ENCODE measurements at regions not wholly inside any gene's neighbourhood (a gene's known extent, or its start where the extent isn't known, plus 50 kb on each side); places are given as distances from the start of the nearest gene placed in this dataset.
"Not testable (repeated sequence)": the region's sequence is repeated elsewhere in the genome, so short reads cannot be mapped to it uniquely, and the experiment has no call there.

DNA sequence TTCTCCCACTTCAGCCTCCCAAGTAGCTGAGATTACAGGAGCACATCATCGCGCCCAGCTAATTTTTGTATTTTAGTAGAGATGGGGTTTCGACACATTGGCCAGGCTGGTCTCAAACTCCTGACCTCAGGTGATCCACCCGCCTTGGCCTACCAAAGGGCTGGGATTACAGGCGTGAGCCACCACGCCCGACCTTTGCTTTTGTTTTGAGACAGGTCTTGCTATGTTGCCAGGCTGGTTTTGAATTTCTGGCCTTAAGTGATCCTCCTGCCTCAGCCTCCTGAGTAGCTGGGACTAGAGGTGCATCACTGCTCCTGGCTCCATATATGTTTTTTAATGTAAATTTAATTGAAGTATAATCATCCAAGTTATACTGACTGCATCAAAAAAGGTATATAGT lies 80.2 kb upstream of the NEK6 start:
- not testable (repeated sequence) for H3K9me3 Mint-ChIP-seq; ATAC-seq (ENCODE audit: low read depth); H3K36me3 Mint-ChIP-seq; H3K27me3 Mint-ChIP-seq; H3K4me3 Mint-ChIP-seq; H3K27ac Mint-ChIP-seq; DNase-seq (ENCODE audit: low spot score in 2 of 2)
- peaks cover 17% of the 10 kb centered on the region for H3K4me1 Mint-ChIP-seq

DNA sequence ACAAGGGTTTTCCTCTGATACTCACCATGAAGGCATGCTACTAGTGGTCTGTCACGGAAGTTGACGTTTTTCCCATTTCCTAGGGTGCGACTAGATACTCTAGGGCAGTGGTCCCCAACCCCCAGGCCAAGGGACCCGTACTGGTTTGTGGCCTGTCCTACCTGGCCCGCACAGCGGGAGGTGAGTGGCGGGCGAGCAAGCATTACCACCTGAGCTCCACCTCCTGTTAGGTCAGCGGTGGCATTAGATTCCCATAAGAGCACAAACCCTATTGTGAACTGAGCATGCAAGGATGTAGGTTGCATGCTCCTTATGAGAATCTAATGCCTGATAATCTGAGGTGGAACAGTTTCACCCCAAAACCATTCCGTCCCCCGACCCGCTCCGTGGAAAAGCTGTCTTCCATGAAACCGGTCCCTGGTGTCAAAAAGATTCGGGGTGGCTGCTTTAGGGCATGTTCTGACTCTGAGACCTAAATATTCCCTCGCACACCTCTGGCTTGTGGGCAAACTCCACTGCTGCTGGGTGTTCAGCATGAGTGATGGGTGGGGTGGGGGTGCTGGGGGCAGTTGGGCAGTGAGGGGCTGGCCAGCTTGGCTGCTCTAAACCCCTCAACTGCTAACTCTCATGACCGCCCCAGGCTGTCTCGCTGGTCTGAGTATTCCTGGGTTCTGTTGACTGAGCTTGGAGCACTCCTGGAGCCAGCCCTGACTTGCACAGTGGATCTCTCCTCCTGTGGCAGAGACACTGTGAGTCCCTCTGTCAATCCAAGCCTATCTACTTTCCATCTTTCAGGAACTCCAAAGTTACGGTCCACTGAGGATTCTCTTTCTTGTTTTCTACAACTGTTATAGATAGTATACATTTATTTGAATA lies 78.3 kb upstream of the NEK6 start:
- no peak for ATAC-seq (ENCODE audit: low read depth)
- Mint-ChIP-seq H3K27ac (no peak overlapping the region), H3K27me3 (peaks cover 5% of the 10 kb centered on the region), H3K4me3 (no peak overlapping the region), H3K4me1 (peaks cover 13% of the 10 kb centered on the region), H3K36me3 (no peaks in the 10 kb centered on the region), H3K9me3 (no peaks in the 10 kb centered on the region)
- DNase-seq (ENCODE audit: low spot score in 2 of 2): no peak

DNA sequence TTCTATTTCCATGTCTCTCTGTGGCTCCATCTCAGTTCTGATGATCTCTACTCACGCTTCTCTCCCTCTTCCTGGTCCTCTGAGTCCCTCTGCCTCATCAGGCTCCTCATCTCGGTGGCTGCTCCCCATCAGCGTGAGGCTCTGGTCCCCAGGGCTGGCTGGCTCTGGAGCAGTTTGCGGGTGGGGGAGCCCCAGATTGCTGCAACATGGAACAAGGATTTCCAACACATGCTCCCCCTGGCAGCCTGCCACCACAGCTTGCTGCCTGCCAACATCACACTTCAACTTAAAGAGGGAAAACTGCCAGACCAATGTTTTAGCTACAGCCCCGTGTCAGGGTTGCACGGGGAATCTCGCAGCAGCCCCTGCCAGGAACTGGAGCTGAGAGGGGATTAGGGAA lies 77.2 kb upstream of the NEK6 start:
- peaks cover 9% of the 10 kb centered on the region for H3K4me1 Mint-ChIP-seq
- DNase-seq (ENCODE audit: low spot score in 2 of 2) (no peak), ATAC-seq (ENCODE audit: low read depth) (no peak)
- no peak overlapping the region for H3K4me3 Mint-ChIP-seq
- no peaks in the 10 kb centered on the region for H3K9me3 Mint-ChIP-seq
- H3K36me3 Mint-ChIP-seq: no peaks in the 10 kb centered on the region
- no peak overlapping the region for H3K27ac Mint-ChIP-seq
- peaks cover 5% of the 10 kb centered on the region for H3K27me3 Mint-ChIP-seq

GRCh38 chr9:124182741-124183140 lies 75.0 kb upstream of the NEK6 start:
- Mint-ChIP-seq H3K27me3 (peaks cover 5% of the 10 kb centered on the region), H3K27ac (no peak overlapping the region), H3K9me3 (no peaks in the 10 kb centered on the region), H3K4me1 (peaks cover 20% of the 10 kb centered on the region), H3K4me3 (no peak overlapping the region), H3K36me3 (peaks cover 3% of the 10 kb centered on the region)
- ATAC-seq (ENCODE audit: low read depth): no peak
- no peak for DNase-seq (ENCODE audit: low spot score in 2 of 2)

DNA sequence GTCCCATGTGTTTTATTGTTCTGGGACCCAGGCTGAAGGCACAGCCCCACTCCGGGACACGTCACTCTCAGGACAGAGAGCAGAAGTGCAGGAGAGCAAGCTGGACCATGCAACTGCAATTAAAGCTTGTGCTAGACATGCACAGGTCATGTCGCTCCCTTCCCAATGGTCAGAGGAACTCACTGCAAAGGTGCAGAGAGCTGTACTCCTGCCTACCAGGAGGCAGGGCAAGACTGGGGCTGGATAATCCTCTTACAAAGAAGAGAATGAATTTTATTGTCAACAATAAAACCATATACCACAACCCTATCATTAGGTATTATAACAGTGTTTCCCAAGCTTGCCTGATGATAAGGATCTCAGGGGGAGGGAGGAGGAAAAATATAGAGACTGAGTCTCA lies 74.0 kb upstream of the NEK6 start:
- Mint-ChIP-seq H3K27ac (no peak overlapping the region), H3K27me3 (peaks cover 5% of the 10 kb centered on the region), H3K4me1 (peaks cover 20% of the 10 kb centered on the region)

DNA sequence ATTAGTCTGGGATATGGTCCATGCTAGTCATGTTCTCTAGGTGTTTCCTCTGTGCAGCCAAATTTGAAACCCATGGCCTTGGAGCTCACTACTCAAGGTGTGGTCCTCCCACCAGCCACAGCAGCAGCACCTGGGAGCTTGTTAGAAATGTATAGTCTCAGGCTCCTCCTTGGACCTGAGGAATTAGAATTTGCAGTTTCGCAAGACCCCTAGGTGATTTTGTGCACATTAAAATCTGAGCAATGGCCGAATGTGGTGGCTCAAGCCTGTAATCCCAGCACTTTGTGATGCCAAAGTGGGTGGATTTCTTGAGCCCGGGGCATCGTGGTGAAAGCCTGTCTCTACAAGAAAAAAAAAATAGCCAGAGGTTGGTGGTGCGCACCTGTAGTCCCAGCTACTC lies 72.3 kb upstream of the NEK6 start:
- Mint-ChIP-seq H3K27me3 (peaks cover 3% of the 10 kb centered on the region), H3K4me3 (no peak overlapping the region), H3K27ac (no peak overlapping the region), H3K36me3 (peaks cover 3% of the 10 kb centered on the region), H3K4me1 (peaks cover 15% of the 10 kb centered on the region), H3K9me3 (no peaks in the 10 kb centered on the region)
- DNase-seq (ENCODE audit: low spot score in 2 of 2): no peak
- ATAC-seq (ENCODE audit: low read depth): no peak

More for the DNA sequence above, 74.0 kb upstream of the NEK6 start:
- no peak overlapping the region for H3K4me3 Mint-ChIP-seq
- no peak for DNase-seq (ENCODE audit: low spot score in 2 of 2)
- ATAC-seq (ENCODE audit: low read depth): no peak
- H3K9me3 Mint-ChIP-seq: no peaks in the 10 kb centered on the region
- H3K36me3 Mint-ChIP-seq: peaks cover 3% of the 10 kb centered on the region

DNA sequence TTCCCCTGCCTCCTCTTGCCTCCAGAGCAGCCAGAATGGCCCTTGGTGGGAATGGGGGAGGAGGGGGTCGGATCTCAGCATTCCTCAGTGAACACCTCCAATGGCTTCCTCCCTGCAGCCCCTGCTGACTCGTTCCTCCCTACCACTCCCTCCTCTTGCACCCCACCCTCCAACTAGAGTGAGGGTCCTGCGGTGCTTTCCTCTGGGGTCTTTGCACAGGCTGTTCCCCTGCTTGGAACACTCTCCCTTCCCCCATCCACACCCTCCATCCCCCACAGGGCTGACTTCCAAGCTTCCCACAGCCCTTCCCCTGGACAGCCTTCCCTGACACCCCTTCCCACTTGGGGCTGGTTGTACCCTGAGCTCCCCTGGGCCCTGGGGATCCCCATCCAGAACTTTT lies 70.4 kb upstream of the NEK6 start:
- H3K4me1 Mint-ChIP-seq: peaks cover 13% of the 10 kb centered on the region
- peak overlapping the region; percentile 31 for H3K27ac Mint-ChIP-seq
- H3K9me3 Mint-ChIP-seq: no peaks in the 10 kb centered on the region
- no peak overlapping the region for H3K4me3 Mint-ChIP-seq
- no peaks in the 10 kb centered on the region for H3K27me3 Mint-ChIP-seq
- DNase-seq (ENCODE audit: low spot score in 2 of 2): no peak
- ATAC-seq (ENCODE audit: low read depth): no peak
- peaks cover 3% of the 10 kb centered on the region for H3K36me3 Mint-ChIP-seq

DNA sequence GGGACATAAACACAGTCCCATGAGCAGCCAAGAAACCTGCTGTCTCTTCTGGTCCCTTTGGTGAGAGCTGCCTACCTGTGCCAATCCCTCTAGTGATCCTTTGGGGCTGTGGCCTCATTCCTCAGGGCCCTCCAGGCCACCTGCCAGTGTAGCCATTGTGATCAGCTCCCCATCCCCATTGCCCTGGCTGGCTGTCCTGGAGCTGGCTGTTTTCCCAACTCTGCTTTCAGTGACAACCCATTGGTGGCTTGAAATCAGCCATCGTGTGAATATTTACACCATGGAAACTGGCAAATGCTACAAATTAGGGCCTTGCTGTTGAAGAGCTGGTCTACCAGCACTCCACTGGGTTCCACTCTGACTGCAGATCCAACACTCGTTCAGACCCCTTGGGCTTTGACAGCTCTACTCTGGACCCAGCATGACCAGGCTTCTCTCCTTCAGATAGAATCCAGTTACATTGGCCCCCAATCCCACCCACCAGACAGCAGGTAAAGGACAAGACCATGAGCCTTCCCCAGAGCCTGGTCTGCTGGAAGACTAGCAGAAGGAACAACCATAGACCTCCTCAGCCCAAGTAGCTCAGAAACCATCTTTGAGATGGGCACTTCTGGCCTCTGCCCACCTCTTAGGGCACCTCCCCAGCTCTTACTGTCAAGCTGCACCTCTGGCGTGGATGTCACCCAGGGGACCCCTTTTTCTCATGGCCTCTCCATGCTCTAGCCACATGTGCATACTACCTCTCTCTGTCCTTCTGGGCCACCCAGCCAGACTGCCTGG lies 69.2 kb upstream of the NEK6 start:
- ATAC-seq (ENCODE audit: low read depth) (no peak), DNase-seq (ENCODE audit: low spot score in 2 of 2) (no peak)
- Mint-ChIP-seq H3K27me3 (no peaks in the 10 kb centered on the region), H3K4me3 (no peak overlapping the region), H3K4me1 (peaks cover 20% of the 10 kb centered on the region), H3K36me3 (peaks cover 3% of the 10 kb centered on the region), H3K27ac (no peak overlapping the region), H3K9me3 (no peaks in the 10 kb centered on the region)

DNA sequence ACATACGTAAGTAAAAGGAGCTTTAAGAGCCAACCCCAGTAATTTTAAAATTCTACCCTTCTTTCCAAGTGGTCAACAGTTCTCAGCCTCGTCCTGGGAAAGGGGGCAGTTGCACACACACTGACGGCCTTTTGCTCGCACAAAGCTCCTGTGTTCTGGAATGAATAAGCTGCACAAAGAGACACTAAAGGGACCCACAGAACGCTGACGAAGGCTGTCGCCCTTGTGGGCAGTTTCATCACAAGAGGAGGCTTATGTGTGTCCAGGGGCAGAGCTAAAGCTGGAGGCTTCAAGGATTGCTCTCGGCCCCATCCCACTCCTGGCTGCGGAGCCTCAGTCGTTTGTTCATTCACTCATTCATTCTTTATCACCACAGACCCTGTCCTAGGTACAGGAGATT lies 67.0 kb upstream of the NEK6 start:
- peaks cover 10% of the 10 kb centered on the region for H3K36me3 Mint-ChIP-seq
- no peak overlapping the region for H3K4me3 Mint-ChIP-seq
- ATAC-seq (ENCODE audit: low read depth): no peak
- H3K27me3 Mint-ChIP-seq: no peaks in the 10 kb centered on the region
- peaks cover 25% of the 10 kb centered on the region for H3K4me1 Mint-ChIP-seq
- DNase-seq (ENCODE audit: low spot score in 2 of 2): no peak
- no peak overlapping the region for H3K27ac Mint-ChIP-seq
- H3K9me3 Mint-ChIP-seq: peaks cover 5% of the 10 kb centered on the region

DNA sequence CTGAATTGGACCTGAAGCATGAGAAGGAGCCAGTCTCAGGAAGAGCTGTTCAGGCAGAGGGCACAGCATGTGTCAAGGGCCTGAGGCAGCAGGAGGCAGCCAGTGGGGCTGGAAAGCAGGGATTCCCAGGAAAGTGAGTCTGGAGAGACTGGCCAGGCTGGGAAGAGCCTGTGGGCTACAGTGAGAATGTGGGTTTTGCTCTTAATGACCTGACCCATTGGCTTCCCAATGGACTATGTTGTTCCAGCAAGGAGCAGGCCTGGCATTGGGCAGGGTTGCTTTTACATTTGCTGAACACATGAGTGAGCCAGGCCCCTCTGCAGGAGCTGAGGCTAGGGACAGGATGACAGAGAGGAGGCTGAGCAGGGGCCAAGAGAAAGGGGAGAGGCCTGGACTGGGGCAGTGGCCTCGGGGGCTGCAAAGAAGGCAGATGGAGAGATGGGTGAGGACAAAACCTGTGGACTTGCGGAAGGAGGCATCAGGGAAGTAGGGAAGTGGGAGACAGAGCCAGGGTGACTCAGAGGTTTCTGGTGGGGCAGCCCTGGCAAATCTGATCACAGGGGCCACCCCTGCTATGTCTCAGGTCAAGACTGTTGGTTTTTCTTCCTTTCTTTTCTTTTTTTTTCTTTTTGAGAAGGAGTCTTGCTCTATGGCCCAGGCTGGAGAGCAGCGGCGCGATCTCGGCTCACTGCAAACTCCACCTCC lies 65.9 kb upstream of the NEK6 start:
- Mint-ChIP-seq H3K4me1 (peaks cover 27% of the 10 kb centered on the region), H3K27me3 (no peaks in the 10 kb centered on the region), H3K9me3 (peaks cover 9% of the 10 kb centered on the region), H3K27ac (no peak overlapping the region), H3K36me3 (peaks cover 15% of the 10 kb centered on the region), H3K4me3 (no peak overlapping the region)
- ATAC-seq (ENCODE audit: low read depth) (no peak), DNase-seq (ENCODE audit: low spot score in 2 of 2) (no peak)

GRCh38 chr9:124196814-124197176 lies 61.0 kb upstream of the NEK6 start:
- Mint-ChIP-seq H3K4me1 (peaks cover 46% of the 10 kb centered on the region), H3K9me3 (peaks cover 10% of the 10 kb centered on the region), H3K36me3 (peaks cover 14% of the 10 kb centered on the region), H3K27me3 (no peaks in the 10 kb centered on the region), H3K27ac (peak overlapping the region; percentile 95), H3K4me3 (peak overlapping the region; percentile 70)
- DNase-seq (ENCODE audit: low spot score in 2 of 2) (no peak), ATAC-seq (ENCODE audit: low read depth) (no peak)

- Mint-ChIP-seq H3K27me3 (no peaks in the 10 kb centered on the region), H3K27ac (peak overlapping the region; percentile 95), H3K4me3 (peak overlapping the region; percentile 70), H3K4me1 (peaks cover 47% of the 10 kb centered on the region), H3K36me3 (peaks cover 14% of the 10 kb centered on the region), H3K9me3 (peaks cover 10% of the 10 kb centered on the region)
- ATAC-seq (ENCODE audit: low read depth) (peak; percentile 92), DNase-seq (ENCODE audit: low spot score in 2 of 2) (peak; percentile 58 to 72)
Measured at GRCh38 chr9:124197177-124198095, 60.3 kb upstream of the NEK6 start.

DNA sequence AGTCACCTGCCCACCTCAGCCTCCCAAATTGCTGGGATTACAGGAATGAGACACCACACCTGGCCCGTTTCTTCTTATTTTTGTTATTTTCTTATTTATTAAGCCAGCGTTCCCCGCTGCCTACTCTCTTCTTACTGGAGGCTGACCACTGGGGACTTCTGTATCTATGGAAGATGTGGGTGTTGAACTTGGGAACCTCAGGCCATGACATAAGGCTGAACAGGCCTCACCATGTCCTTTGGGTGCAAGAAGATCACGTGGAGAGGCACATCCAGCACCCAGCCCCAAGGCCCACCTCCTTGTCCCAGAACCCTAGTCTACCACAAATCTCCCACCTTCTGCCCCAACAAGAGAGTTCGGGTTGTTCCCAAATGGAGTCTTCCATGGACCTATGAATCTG lies 59.4 kb upstream of the NEK6 start:
- ATAC-seq (ENCODE audit: low read depth) (no peak), DNase-seq (ENCODE audit: low spot score in 2 of 2) (no peak)
- Mint-ChIP-seq H3K27me3 (no peaks in the 10 kb centered on the region), H3K9me3 (peaks cover 10% of the 10 kb centered on the region), H3K36me3 (peaks cover 14% of the 10 kb centered on the region), H3K4me3 (peak overlapping the region; percentile 27), H3K27ac (peak overlapping the region; percentile 95), H3K4me1 (peaks cover 48% of the 10 kb centered on the region)
